SKM-1 (cell line): ENCODE measurements at regions not wholly inside any gene's neighbourhood (a gene's known extent, or its start where the extent isn't known, plus 50 kb on each side); places are given as distances from the start of the nearest gene placed in this dataset.

Experiments used
- DNase-seq: peaks from one replicate; lab custom pipeline; 2025; ENCODE audit not compliant: unreplicated experiment; lab: John Stamatoyannopoulos, UW

- DNase-seq: no peak
Observed at GRCh38 chr1:56057466-56058405, 521.6 kb downstream of the PLPP3 start.

DNA sequence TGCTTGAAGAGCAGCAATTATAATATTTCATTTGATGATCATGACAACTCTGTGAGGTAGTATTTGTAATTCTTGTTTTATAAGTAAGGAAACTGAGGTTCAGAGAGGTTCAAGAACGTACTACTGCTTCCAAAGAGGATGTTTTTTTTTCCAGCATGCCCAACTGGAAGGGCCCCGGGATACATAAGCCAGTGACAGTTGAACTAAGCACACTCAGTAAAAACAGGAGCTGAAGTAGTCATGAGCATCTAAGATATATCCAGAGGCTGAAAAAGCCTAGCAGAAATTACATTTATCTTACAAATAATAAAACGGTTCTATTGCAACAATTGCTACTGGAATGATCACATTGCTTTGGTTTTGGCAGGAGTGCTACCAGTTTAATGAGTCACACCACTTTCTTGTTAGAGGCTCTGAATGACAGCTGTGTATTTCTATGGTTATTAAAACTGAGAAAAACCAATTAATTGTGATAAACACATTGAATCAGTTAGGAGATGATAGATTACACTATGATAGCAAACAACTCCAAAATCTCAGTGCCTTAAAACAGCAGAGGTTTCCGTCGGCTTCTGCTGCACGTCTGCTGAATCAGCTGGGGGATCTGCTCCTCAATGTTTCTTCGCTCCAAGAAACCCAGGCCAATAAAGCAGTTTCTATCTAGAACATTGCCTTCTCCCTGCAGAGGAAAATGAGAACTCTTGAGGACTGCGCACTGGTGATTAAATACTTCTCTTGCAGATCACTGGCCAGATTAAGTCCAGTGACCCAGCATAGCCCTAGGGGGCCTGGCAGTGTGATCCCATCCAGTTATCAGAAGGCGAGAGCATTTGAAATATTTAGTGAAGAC lies 522.7 kb downstream of the PLPP3 start:
- no peak for DNase-seq

- no peak for DNase-seq
Observed at GRCh38 chr1:56054959-56055358, 524.4 kb downstream of the PLPP3 start.

- no peak for DNase-seq
Observed at GRCh38 chr1:56052041-56052440, 527.3 kb downstream of the PLPP3 start.

- DNase-seq: no peak
Observed at GRCh38 chr1:56050911-56051310, 528.5 kb downstream of the PLPP3 start.

DNA sequence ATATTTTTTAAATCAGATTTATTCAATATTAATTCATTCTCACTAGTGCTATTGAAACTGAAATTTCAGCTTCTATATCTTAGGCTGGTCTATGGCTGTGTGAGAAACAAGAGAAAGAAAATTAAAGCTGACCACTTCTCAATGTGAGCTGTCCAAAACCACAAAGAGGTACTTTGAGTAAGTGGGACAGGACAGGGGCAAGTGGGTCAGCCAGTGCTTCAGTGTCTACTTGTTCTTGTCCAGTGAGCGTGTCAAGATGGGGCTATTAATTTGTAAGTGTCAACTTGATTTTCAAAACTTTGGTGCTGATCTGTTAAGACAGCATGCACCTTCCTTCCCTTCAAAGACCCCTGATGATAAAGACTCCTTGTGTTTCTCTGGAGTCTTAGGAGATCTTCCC lies 533.9 kb downstream of the PLPP3 start:
- DNase-seq: no peak

DNA sequence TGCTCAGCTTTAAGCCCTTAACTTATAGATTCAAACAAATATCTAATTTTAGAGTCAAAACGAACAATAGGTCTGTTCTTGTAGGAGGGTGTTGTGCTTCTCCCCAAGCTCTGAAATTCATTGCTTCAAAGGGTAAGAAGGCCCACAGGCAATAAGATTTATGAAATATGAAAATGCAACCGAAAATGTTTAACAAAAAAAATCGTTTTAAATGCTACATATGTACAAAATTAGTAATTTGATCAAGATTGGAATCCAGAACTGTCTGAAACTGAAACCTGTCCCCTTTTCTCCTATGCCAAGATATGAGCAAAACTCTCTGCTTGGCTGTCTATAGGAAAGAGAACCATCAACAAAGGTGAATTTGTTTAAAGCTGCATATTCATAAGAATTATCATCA lies 534.3 kb downstream of the PLPP3 start:
- no peak for DNase-seq

GRCh38 chr1:56036479-56036878 lies 542.9 kb downstream of the PLPP3 start:
- no peak for DNase-seq

- no peak for DNase-seq
Observed at GRCh38 chr1:56034847-56035481, 544.4 kb downstream of the PLPP3 start.

- no peak for DNase-seq
Observed at GRCh38 chr1:56034222-56034621, 545.1 kb downstream of the PLPP3 start.

DNA sequence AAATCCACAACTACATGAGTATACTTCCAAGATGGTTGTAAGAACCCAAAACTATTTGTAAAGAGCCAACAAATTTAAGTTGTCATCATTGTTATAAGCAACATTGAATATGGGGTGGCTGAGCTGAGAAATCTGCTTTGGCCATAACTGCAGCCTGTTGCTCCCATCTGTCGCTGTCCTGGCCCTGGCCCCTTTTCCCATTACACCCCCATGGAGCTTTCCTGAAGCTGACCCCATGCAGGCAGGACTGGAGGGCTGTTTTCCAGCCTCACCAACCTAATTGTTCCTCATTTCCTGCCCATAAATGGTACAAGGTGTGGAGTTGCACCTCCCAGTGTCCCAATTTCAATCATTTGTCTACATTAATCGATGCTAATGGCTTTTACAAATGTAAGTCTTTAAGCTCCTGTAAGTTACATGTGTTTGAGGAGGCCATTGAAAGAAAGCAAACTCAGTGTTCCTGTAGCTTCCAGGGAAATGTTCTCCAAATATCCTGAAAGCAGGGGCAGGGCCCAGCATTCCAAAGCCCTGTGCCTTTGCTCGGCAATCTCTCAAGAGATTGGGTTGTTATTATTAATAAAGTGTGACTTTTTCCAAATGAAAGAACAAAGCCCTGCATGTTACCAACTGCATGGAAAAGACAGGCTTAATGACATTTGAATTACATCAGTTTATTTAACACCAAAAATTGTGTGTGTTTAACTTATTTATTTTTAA lies 545.9 kb downstream of the PLPP3 start:
- DNase-seq: no peak

- no peak for DNase-seq
Observed at GRCh38 chr1:56032096-56032676, 547.2 kb downstream of the PLPP3 start.

GRCh38 chr1:56031001-56031400 lies 548.4 kb downstream of the PLPP3 start:
- no peak for DNase-seq

- no peak for DNase-seq
Observed at GRCh38 chr1:56029319-56030003, 549.9 kb downstream of the PLPP3 start.

DNA sequence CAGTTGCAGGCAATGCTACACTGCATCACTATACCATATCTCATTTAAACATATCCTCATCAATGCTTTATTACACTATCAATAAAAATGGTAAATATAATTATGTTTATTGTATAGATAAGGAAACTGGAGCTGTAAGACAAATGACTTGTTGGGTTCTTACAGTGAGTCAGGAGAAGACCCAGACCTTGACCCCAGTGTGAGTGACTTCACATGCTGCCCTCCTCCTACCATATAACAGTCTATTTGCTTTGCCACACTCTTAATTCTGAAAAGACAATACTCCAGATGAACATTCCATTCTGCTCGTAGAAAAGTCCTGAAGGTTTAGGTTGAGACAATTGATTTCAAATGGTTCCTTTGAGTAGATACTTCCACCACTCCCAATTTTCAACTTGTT lies 550.5 kb downstream of the PLPP3 start:
- no peak for DNase-seq

DNA sequence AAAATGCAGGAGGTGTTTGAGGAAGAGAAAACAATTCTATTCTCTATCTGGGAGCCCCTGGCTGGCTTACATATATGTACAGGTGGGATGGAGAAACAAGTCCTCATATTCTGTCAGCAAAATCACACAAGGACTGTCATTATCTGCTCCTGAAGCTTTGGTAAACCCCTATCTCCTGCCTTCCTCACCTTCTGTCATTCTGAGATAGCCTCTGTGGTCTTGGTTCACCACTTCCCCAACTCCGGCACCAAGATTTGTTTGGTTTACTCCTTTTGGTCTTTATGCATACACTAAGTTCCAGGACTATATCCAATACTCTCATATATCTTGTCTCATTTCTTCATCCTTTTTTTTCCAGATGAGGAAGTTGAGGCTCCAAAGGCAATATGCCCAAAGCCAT lies 551.1 kb downstream of the PLPP3 start:
- no peak for DNase-seq

DNA sequence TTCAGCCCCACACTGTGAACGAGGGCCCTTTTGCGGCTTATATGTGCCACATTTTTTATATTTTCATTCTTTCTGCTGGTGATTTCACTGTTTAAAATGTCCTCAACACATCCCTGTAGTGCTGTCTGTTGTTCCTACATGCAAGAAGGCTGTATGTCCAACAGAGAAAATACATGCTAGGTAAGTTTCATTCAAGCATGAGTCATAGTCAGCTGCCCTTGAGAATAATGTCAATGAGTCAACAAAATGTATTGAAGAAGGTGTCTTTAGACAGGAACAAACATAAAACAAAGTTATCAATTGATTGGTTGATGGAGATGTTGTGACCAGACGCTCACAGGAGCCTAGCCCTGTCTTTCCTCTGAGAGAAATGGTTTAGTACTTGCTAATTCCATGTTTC lies 553.4 kb downstream of the PLPP3 start:
- DNase-seq: no peak

GRCh38 chr1:56024155-56024554 lies 555.2 kb downstream of the PLPP3 start:
- DNase-seq: no peak

- no peak for DNase-seq
Observed at GRCh38 chr1:56019922-56020321, 559.4 kb downstream of the PLPP3 start.

GRCh38 chr1:56019472-56019871 lies 559.9 kb downstream of the PLPP3 start:
- no peak for DNase-seq
